HG02571 (cell line): ENCODE measurements at regions not wholly inside any gene's neighbourhood (a gene's known extent, or its start where the extent isn't known, plus 50 kb on each side); places are given as distances from the start of the nearest gene placed in this dataset.

Source experiments
- ATAC-seq: cut with Tn5 transposase; IDR thresholded peaks from one replicate; pipeline ENCODE4 v1.9.1; 2021; ENCODE audit warnings: mild to moderate bottlenecking, moderate library complexity; ENCODE audit not compliant: unreplicated experiment

DNA sequence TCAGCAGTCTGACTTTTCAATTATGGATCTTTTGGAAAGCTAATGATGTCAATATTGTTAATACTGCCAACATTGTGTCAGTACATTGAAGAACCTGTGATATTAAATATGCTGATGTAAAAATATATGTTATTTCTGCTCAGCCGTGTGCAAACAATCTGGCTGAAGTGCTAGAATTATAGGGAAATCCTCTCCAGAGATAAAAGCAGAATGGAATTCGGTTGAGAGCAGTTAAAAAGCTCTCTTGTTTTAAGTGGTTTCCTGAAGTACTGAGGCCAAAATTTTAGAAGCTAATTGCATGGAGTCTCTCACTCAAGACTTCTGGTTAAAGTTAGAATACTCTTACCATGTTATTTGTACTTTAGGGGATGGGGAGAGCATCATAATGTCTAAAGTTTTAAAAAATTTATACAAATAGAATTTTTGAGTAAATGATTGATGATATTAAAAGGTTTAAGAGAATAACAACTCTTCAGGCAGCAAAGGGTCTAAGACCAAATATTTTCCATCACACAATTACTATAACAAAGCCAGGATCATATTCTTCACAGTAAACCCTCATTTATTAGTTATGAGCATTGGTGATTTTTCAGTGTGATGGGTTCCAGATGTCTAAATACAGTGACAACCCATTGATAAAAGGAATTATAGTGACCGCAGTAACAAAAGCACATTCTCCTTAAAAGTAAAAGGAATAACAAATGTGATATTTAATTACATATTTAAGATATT is 834.2 kb upstream of the CXADR start:
- ATAC-seq = no peak

DNA sequence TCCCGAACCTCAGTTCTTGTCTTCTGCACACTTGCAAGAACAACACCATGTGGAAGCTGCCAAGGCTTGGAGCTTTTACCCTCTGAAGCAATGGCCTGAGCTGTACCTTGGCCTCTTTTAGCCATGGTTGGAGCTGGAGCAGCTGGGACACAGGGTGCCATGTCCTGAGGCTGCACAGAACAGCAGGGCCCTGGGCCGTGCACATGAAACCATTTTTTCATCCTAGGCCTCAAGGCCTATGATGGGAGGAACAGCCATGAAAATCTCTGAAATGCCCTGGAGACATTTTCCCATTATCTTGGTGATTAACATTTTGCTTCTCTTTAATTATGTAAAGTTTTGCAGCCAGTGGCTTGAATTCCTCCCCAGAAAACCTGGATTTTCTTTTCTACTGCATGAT is 817.8 kb upstream of the CXADR start:
- ATAC-seq = no peak

DNA sequence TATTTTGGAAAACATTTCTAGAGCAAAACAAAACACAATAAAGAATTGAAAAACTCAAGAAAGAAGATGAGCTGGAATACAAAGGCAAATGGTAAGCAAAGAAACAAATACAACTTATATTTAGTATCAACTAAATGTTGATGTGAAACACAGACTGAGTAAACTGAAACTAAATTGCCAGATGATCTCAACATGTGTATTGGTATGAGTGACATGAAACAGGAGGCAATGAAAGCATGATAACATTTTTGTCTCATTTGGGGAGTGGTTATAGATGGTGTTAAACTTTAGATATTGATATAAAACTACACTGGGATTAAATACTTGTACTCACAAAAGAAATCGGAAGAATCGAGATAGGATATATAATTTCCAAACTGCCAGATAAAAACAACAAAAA is 805.6 kb upstream of the CXADR start:
- ATAC-seq = no peak

DNA sequence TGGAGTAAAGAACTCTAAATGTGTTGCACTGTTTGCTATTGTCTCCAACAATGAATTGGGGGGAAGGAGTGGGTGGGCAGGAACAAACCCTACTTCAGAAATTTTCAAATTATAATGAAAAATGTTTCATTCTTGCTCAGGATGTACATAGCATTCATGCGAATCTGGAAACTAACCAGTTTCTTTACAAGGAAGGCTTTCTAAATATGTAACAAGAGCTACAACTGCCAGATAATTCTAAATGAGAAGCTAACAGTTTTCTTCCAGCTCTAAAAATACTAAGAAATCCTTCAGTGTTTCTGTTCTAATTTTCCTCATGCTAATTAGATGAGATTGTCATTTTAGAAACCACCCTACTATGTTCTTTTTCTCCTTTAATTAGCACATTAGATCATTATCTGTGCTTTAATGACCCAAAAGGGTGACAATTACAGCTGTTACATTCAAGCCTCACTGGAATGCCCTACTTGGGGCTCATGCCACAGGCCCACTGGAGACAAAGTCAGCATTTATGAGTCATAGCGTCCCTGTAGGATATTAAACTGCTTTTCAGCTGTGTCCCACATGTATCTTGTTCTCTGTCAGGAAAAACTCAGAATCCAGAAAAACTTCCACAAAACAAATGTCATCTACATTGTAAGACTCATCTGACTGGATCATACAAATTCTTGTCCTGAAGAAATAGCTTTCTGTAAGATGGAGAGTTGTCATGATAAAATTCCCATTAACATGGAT is 804.6 kb upstream of the CXADR start:
- ATAC-seq = no peak

DNA sequence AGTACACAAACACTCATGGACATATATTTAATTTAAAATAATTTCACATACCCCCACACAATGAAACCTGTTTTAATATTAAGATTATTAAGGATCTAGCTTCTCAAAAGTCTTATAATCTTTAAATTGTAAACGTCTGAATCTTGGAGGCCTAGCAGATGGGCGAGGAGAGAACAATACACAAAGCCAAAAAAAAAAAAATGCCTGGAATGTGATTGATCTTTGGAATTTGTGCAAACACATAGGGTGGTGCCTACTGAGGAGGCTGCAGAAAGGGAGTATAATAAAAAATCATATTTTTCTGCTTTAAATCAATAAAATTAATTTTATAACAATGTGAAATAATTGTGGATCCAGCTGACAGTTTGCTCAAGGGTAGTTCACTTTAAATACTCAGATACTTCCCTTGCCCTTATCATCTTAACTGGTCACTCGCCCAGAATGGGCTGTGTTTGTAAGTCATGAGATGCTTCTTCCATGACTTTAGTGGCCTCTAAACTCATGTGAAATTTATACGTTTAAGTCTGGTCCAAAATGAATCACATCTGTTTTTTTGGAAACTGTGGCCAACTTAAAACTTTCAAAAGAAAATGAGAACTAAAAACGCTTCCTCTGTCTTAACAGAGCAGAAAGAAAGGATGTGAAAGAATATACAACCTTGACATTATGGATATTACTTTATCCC is 802.8 kb upstream of the CXADR start:
- ATAC-seq = no peak

DNA sequence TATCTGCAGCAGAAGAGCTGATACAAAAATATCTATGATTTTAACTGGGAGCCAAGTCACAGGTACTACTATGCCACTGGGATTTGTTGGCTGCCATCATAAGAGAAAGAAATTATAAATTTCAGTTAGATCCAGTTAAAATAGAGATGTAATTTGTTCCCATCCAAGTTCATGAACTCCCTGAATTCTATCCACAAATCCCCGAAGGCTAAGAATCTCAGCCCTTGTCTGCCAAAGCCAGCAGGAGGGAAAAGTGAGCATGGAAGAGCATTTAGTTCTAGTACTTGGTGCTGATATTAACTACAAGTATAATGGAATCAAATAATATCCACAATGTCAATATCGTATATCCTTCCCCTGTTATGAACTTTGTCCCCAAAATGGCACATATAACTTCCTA is 801.1 kb upstream of the CXADR start:
- no peak for ATAC-seq

DNA sequence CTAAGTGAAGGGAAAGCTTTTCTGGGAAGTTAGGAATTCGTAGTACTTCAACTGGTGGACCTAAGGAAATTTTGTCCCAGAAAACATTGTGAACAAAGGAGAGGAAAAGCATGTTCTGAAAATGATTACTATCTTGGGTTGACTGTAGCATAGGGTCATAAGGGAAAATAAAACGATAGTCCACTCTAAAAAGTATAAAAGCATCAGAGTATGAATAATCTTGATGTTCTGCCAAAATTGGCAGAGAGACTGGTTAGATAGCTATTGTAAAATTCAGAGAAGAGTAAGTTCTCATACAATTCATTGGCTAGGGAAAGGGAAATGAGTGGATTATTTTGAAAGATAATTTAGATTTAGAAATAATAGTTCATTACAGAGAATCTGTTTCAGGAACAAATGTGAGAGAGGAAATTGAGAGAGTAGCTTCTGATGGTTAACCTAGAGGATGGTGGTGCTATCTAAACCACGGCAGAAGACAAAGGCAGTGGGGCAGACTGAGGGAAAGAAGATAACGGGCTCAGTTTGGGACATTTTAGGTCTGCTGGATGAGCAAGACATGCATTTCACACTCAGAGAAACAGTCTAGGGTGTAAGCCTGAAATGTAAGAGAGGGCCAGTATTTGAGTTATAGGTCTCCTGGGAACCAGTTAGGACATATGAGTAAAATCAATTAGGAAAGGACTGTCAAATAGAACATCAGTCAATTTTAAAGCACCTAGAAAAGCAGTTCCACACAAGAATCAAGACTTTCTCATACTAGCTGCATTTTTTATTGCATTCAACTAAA is 799.3 kb upstream of the CXADR start:
- ATAC-seq = no peak

DNA sequence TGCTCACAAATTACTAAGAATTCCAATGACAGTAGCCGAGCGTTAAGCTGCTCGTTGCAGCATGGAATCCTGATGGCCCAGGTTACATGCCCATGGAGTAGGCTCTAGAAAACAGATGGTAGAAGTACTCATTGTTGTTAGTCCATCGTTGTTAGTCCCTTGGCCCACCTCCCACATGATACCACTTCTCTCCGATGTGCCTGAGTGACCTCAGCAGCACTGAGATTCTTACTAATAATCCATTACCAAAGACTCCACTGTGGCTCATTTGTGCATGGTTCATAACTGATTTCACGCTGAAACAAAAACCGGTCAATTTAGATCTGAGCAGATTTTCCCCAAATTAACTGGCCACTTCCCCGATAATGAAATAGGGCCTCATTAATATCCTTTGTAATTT is 772.3 kb upstream of the CXADR start:
- no peak for ATAC-seq

DNA sequence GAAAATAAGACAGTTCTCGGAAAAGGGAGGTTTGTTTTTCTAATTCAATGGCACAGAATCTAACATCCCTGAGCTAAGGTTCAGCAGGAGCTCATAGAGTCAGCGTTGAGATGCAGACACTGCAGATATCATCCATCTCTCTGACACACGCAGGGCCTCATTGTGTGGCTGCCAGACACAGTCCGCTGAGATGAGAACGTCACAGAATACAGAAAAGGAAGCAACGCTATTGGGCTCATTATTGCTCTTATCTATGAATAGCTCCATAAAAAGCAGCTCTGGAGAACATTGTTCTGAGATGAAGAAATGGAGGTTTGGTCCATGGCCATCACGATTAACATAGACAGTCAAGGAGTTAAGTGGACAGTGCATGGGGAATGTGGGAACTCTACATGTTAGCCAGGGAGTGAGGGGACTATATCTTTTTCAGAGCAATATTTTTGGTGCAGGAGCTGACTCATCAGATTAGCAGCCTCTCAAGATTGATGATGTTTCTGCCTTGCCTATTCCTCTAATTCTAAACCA is 771.6 kb upstream of the CXADR start:
- ATAC-seq = no peak

DNA sequence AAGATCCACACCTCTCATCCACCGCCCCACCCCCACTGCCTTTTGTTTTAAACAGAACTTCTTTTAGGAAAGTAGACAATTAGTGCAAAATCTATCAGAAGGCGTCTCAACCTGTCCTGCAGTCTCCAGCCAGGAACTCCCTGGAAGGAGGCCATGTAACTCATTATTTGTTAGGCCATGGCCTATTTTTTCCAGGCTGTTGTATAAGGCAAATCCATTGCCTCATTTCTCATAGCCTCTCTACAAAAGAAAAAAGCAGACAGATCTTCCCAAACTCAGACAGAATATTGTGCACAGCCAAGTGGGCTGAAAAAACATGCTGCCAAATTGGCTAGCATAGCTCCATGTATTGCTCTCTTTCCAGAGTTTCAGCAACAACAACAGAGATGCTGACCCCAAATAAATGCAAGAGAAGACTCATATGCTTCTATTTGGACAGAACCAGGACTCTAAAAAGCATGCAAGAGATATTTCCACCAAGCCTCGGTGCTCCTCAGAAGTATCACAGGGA is 770.7 kb upstream of the CXADR start:
- ATAC-seq = no peak

DNA sequence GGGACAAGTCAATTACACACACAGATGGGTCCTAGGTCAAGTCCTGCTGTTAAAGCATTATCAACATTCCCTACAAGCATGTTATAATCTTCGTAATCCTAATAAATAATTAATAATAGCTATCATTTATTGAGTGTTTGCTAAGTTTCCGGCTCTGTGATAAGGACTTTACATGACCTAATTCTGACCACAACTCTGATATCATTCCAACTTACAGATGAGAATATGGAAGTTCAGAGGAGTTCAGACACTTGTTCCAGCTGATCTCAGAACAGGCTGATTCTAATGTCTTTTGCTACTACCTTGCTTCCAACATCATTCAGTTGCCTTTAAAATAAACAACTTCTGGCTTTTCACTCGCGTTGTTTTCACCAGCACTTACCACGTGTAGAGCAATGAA is 770.1 kb upstream of the CXADR start:
- no peak for ATAC-seq

DNA sequence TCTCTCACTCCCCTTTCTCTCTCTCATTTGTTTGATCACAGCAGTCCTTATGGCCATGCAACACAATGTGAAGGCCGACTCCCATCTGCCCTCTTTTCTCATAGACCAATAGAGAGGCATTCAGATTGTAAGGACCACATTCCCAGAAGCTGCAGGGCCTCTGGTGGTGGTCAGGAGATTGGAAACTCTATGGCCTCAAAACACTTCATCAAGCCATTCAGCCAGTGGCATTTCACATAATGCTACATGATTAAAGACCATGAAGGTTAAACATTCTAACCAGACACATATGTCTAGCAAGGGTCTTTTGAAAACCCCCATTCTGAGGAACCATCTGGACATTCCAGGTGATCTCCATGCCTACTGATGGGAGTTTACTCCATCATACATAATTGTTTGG is 769.5 kb upstream of the CXADR start:
- ATAC-seq = no peak

DNA sequence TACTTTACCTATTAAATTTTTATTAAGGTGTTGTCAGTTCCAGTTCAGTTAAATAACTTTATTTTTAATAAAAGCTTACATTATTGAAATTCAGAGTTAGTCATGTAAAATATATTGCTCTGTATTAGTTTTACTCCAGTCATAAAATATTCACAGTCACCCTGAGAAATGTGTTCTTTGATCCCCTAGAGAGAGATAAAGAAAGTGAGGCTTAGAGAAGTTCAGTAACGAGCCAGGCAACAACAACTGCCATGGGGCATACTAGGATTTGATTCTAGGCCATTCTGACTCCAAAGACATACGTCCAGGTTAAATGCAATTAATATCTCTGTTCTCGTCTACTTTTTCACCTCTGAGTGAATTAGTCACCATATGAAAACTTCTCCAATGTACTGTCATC is 761.9 kb upstream of the CXADR start:
- ATAC-seq = no peak

DNA sequence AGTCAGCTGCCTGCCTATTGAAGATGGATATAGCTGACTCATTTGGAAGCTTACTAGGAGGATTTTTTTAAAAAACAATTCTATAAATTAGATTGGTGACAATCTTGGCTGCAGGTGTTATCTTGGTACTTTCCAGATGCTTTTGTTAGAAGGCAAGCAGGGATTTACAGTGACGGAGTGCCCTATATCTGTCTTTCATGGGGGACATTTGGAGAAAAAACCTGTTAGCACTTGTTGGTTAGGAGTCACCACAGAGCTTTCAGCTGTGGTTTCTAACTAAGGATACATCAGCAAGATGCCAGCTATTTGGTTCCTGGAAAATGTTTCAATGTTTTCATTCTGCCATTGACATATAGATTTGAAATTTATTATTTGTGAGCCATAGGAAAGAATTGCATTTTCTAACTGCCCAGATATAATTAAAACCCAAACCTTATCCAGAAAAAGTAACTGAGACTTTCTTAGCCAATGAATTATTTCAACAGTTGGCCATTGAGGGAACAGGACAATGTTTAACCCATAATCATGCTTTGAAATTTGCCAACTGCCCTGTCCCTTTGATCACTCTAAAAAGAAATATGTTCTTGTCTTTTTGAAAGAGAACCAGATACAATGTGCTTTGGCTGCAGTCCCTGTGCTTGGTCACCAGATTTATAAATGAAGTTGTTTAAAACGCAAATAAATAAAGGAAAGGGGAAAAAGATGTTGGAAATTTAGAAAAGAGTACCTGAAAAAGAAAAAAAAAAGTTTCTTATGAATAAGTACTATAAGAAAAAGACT is 761.0 kb upstream of the CXADR start:
- no peak for ATAC-seq

DNA sequence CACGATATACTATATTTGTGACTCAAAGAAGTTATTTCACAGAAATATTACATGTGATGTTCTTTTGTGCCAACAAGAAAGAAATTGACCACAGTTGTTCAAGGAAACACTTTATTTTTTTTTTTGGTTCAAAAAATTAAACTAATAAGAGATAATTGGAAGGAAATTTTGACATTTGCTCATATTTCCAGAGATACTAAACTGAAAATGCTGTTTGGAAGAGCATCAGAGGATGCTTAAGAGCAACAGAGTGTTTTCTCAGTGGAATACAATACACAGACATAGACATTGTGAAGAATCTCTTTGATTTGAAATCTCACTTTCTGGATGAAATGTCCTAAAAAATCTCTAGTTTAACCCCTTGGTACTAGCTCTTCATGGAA is 760.4 kb upstream of the CXADR start:
- no peak for ATAC-seq

DNA sequence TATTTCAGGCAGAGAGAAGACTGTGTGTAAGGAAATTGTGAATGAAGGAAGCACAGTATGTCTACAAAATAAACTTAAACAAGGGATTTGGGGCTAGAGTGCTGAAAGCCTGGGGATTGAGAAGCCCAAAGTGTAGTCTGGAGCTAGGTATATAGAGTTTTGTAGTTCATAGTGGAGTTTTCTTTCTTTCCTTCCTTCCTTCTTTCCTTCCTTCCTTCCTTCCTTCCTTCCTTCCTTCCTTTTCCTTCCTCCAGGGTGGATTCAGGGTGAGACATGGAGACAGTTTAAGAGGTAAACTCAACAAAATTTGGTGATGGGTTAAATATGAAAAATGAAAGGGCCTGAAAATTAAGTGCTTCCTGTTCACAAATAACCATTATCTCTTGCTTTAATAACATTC is 757.8 kb upstream of the CXADR start:
- no peak for ATAC-seq

DNA sequence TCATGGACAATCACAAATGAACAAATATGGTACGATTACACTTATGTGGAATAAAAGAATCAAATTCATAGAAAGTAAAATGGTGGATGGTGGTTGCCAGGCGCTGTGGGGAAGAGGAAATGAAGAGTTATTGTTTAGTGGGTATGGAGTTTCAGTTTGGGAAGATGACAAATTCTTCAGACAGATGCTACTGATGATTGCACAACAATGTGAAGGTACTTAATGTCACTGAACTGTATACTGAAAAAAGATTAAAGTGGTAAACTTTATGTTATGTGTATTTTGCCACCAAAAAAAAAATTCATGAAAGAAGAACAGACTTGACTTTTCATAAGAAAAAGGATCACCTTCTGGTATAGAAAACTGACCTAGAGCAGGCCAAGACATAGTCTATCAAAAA is 745.6 kb upstream of the CXADR start:
- no peak for ATAC-seq

DNA sequence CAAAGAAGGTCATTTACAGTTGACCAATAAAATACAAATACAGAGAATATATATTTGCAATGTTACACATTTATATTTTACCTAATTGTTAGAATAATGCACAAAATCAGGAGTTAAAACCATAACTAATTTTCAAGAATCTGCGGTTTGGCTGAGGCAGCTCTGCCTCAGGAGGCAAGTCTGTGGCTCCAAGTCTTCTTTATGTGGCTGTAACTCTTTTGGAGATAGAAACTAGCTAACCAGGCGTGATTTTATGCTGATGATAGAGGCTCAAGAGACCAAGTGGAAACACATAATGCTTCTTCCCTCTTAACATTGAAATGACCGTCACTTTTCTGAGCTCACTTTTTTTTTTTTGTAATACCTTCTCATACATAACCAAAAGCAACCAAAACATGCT is 744.7 kb upstream of the CXADR start:
- no peak for ATAC-seq

DNA sequence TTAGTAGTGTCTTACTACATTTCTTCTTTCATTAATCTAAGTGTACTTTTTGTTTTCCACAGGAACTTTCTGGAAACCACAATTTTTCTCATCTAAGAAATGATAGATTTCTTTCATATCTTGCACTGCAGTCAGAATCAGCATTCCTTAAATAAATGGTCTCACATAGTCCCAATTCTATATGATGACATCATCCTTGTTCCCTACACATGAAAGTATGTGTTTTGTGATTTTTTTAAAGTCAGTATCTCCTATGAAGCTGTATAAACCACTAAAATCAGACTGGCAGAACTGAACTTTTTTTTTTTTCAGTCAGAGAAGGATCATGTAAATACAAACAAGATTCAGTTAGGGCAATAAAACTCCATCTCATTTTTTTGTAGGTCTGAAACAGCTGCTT is 742.6 kb upstream of the CXADR start:
- ATAC-seq = no peak

DNA sequence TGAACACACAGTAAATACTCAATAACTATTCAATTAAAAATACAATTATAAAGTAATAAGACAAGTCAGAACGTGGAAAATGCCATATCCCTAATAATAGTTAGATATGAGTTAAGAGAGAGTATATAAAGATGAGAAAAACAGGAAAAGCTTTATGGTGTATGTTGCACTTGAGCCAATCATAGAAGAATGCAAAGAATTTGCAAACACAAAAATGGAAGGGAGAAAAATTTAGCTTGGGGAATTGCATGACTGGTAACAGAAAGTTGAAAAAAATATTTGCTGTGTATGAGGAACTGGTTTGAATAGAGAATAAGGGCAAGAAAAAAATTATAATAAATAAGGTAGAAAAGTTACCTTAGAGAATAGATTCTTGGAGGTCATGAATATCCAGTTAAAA is 739.6 kb upstream of the CXADR start:
- ATAC-seq = no peak
